Kidney (tissue), 13 donors: ENCODE measurements at regions not wholly inside any gene's neighbourhood (a gene's known extent, or its start where the extent isn't known, plus 50 kb on each side); places are given as distances from the start of the nearest gene placed in this dataset.

ENCODE experiments used
- DNase-seq, 5 donors: peaks; one replicate each; pipeline ENCODE4 v3.0.0-alpha.2; 2013 to 2020
- FAIRE-seq: peaks from 2 replicates; lab custom pipeline; 2012; peaks lifted over from hg19 to GRCh38; lab: Jason Lieb, UNC
- H3K27ac ChIP-seq, 2 donors: one replicate each; pipeline ENCODE4 v1.7.0; 2013; ENCODE audit warnings: low read depth in 2 of 2, low read length in 2 of 2, inconsistent platforms in 1 of 2
- H3K27me3 ChIP-seq: one replicate; pipeline ENCODE4 v1.7.1; 2013; ENCODE audit warnings: low read length, inconsistent platforms; ENCODE audit not compliant: control insufficient read depth, insufficient read depth
- H3K36me3 ChIP-seq, 3 donors: one replicate each; pipeline versions ENCODE4 v1.7.0 to v1.7.1; 2013; ENCODE audit warnings: low read length in 3 of 3, control low read depth in 1 of 3, inconsistent platforms in 1 of 3; ENCODE audit not compliant: insufficient read depth in 3 of 3, control insufficient read depth in 2 of 3
- H3K4me1 ChIP-seq, 3 donors: one replicate each; pipeline versions ENCODE4 v1.7.0 to v1.7.1; 2013; ENCODE audit warnings: low read length in 3 of 3, inconsistent platforms in 1 of 3, low read depth in 1 of 3; ENCODE audit not compliant: control insufficient read depth in 2 of 3, insufficient read depth in 2 of 3
- H3K4me3 ChIP-seq, 3 donors: one replicate each; pipeline versions ENCODE4 v1.7.0 to v1.8.1; 2013; ENCODE audit warnings: low read length in 3 of 3, control low read depth in 1 of 3, inconsistent platforms in 1 of 3
- H3K9ac ChIP-seq, 3 donors: one replicate each; pipeline versions ENCODE4 v1.7.0 to v1.7.1; 2013; ENCODE audit warnings: low read length in 3 of 3, control low read depth in 1 of 3, inconsistent platforms in 1 of 3
- H3K9me3 ChIP-seq, 3 donors: one replicate each; pipeline versions ENCODE4 v1.7.0 to v1.7.1; 2013; ENCODE audit warnings: low read length in 3 of 3, control low read depth in 1 of 3, inconsistent platforms in 1 of 3; ENCODE audit not compliant: control insufficient read depth in 2 of 3, insufficient read depth in 1 of 3
- intact Hi-C: fragments of 100-400 bp; cut with DNase I; formaldehyde crosslinking; loops from one replicate; pipeline ENCODE4 v1.11.1; 2022
- TF ChIP-seq, protein P1 (sequence below): IDR thresholded peaks from 3 replicates; pipeline ENCODE4 v1.5.1; 2012; ENCODE audit warnings: mild to moderate bottlenecking, moderate library complexity, borderline replicate concordance; ENCODE audit not compliant: insufficient read depth; ENCODE audit errors: extremely low read depth
- donor health status: control.
- donor health status: control.
- donor health status: control.
- donor health status: control.
- donor health status: control.
- donor health status: DM: yes; HTN: yes; CAD: no.
- donor health status: Normal renal cell carcinoma (clear cell type).

DNA sequence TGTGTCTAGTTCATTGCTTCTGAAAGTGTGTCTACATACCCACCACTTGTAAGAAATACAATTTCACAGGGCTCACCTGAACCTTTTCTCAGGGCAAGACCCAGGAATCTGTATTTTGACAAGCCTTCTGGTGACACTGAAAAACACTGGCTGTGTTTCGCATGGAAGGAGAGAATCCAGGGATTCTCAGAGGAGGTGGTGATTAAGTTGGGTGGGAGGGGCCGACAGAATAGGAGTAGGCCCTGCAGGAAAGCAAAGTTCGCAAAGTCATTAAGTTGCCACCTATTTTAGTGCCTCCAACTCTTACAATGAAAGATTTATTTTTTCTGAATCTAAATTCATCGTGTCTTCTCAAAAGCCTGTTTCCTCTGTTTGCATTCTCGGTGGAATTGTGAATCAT is 186.8 kb downstream of the FAT3 start:
- TF ChIP-seq, protein P1, sequence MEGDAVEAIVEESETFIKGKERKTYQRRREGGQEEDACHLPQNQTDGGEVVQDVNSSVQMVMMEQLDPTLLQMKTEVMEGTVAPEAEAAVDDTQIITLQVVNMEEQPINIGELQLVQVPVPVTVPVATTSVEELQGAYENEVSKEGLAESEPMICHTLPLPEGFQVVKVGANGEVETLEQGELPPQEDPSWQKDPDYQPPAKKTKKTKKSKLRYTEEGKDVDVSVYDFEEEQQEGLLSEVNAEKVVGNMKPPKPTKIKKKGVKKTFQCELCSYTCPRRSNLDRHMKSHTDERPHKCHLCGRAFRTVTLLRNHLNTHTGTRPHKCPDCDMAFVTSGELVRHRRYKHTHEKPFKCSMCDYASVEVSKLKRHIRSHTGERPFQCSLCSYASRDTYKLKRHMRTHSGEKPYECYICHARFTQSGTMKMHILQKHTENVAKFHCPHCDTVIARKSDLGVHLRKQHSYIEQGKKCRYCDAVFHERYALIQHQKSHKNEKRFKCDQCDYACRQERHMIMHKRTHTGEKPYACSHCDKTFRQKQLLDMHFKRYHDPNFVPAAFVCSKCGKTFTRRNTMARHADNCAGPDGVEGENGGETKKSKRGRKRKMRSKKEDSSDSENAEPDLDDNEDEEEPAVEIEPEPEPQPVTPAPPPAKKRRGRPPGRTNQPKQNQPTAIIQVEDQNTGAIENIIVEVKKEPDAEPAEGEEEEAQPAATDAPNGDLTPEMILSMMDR, result no peak
- FAIRE-seq, result no peak
- intact Hi-C loops, result no loop called here

DNA sequence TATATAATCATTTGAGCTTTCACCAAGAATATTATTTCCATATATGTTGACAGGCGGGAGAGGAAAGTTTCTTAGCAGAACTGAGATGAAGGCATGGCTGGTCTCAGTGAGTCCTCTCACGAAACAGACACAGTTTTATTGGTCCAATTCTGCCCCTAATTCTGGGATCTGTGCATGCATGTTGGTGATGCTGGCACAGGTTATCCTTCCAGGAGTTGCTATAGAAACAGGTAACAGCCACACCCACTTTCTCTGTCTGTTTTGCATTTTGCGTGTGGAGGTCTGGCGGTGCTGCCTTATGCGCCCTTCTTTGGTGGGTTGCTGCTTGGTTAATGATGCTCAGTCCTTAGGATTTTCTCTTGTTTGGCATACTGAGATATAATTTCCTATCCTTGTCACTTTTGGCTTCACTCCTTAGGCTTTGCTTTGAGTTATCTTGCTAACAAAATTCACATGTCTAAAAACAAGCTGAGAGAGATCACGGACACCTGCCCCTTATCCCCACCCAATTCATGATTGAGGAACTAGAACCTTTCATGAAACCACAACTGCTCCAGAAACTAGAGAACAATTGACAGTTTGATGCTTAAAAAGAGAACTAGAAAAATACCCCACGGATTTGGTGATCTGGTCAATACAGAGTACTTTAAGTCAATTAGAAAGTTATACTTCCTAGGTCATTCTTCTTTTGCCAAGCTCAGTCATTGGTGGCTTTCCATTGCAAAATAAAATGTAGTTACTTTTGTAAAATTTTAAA is 189.3 kb downstream of the FAT3 start:
- TF ChIP-seq, protein P1, result no peak

More for the DNA sequence above, 186.8 kb downstream of the FAT3 start:
- H3K27ac ChIP-seq, result no peak overlapping the region
- H3K4me1 ChIP-seq, result no peaks in the 10 kb centered on the region
- H3K9ac ChIP-seq, result no peak overlapping the region
- no peaks in the 10 kb centered on the region for H3K9me3 ChIP-seq
- no peak overlapping the region for H3K4me3 ChIP-seq
- H3K27me3 ChIP-seq, result no peaks in the 10 kb centered on the region
- peak in 1 of 5 donors; percentile 27 for DNase-seq
- H3K36me3 ChIP-seq, result no peaks in the 10 kb centered on the region

DNA sequence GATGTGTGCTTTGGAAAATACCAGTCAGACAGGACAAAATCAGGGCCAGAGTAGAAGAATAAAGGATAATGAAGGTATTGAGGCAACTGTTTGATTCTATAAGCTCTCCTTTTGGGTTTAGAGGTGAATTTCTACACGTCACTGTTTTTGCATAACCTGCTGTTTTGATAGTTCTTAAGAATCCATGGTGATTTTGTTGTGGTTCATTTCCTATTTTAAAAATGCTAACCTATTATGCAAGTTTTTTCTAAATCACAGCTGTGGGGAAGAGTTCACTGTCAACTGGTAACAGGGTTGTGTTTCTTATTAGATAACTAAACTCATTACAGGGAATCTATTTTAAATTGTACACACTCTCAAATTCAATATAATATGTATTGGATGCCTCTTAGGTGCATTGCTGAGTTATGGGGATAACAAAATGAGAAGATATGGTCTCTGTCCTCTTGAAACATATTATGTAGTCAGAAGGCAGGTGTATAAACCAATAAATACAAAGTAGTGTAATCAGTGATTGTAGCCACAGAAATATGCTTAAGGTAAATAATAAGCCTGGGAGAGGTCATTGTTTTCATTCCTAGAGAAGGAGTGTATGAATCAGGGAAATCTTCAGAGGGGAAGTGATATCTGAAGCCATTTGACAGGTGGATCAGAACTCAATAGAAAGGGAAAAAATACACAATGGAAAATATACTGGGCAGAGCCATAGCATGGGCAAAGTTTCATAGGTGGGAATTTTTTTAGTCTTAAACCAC is 192.5 kb downstream of the FAT3 start:
- no peak for FAIRE-seq
- Histone ChIP-seq H3K9me3 (no peaks in the 10 kb centered on the region), H3K4me1 (no peaks in the 10 kb centered on the region), H3K27ac (no peak overlapping the region), H3K27me3 (no peaks in the 10 kb centered on the region), H3K9ac (no peak overlapping the region), H3K4me3 (no peak overlapping the region), H3K36me3 (no peaks in the 10 kb centered on the region)
- DNase-seq, result no peak
- intact Hi-C loops, result no loop called here
- TF ChIP-seq, protein P1, result no peak

More for the DNA sequence above, 189.3 kb downstream of the FAT3 start:
- no peaks in the 10 kb centered on the region for H3K4me1 ChIP-seq
- no peak for FAIRE-seq
- no peaks in the 10 kb centered on the region for H3K36me3 ChIP-seq
- H3K9me3 ChIP-seq, result no peaks in the 10 kb centered on the region
- DNase-seq, result no peak
- H3K9ac ChIP-seq, result no peak overlapping the region
- no peak overlapping the region for H3K4me3 ChIP-seq
- intact Hi-C loops, result no loop called here
- no peaks in the 10 kb centered on the region for H3K27me3 ChIP-seq
- H3K27ac ChIP-seq, result no peak overlapping the region
